HG02885 (cell line): ENCODE measurements at regions not wholly inside any gene's neighbourhood (a gene's known extent, or its start where the extent isn't known, plus 50 kb on each side); places are given as distances from the start of the nearest gene placed in this dataset.

Experiments used
- ATAC-seq: cut with Tn5 transposase; IDR thresholded peaks from one replicate; pipeline ENCODE4 v1.9.1; 2021; ENCODE audit warnings: mild to moderate bottlenecking; ENCODE audit not compliant: unreplicated experiment, poor library complexity

DNA sequence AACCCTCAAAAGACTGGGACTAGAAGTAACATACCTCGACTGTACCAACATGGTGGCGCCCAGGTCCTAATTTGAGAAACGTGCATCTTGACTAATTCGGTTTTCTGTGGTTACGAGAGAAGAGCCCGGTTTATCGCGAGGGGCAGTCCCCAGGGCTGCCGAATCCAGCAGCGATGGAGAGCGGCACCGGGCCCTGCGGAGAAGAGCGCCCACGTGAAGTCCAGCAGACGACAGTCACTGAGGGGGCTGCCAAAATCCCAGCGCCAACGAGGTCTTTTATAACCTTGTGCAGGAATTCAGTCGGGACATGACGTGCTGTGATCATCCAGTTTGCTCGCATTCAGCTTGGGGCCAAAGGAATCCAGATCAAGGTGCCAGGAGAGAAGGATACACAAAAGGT is 187.5 kb upstream of the SLITRK2 start:
- ATAC-seq, result no peak

DNA sequence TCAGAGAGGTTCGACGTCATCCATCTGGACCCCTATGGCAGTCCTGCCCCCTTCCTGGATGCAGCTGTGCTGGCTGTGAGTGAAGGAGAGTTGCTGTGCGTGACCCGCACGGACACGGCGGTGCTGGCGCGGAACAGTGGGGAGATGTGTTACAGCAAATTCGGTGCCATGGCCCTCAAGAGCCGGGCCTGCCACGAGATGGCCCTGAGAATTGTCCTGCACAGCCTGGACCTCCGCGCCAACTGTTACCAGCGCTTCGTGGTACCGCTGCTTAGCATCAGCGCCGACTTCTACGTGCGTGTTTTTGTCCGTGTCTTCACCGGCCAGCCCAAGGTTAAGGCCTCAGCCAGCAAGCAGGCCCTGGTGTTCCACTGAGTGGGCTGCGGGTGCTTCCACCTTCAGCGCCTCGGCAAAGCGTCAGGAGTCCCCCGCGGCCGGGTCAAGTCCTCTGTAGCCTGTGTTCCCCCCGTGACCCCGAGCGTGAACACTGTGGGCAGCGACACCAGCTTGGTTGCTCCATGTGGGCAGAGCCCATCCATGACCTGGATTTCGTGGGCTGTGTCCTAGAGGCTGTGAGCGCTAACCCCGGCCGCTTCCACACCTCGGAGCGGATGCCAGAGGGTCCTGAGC is 186.7 kb upstream of the SLITRK2 start:
- ATAC-seq, result no peak

DNA sequence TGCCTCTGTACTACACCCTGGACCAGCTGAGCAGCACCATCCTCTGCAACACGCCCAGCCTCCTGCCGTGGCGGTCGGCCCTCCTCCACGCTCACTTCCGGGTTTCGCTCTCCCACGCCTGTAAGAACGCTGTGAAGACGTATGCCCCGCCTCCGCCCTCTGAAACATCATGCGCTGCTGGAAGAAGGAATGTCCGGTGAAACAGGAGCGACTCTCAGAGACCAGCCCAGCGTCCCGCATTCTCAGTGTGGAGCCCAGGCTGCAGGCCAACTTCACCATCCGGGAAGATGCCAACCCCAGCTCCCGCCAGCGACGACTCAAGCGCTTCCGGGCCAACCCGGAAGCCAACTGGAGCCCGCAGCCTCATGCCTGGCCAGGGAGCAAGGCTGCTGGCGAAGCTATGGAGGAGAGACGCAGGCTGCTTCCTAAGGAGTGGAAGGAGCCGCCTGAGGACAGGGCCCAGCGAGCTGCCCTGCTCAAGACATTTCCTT is 186.1 kb upstream of the SLITRK2 start:
- no peak for ATAC-seq

DNA sequence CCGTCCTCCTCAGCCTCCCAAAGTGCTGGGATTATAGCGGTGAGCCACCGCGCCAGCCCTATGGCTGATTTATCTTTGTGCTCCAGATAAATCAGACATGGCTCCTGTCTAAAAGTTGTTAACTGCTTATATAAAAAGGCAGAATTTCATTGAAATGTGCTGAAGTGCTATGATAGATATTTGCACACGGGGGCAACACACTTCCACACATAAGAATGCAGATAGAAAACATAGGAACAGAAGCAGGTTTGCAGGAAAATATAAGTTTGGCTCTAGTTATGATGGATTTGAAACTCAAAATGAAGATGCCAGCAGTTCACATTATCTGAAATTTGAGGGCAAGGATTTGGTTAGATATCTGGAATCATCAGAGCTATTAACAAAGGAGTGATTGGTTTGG is 163.1 kb upstream of the SLITRK2 start:
- ATAC-seq, result no peak

DNA sequence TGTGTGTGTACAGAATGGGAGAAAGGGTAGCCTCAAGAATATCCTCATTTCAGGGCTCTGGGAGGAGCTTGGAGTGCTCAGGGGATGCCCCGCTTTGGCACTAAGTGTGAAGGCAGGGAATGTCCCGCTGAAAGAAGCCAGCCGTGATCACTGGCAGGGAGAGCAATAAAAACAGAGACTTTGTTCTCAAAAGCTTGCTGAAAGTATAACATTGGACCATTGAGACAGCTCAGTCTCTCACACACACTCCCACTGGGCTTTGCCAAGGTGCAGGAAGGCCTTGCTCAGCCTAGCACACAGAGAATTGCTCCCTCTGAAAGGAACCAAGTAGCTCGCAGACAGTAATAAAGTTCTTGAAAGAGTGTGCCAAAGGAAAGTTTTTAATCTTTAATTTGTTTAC is 143.8 kb upstream of the SLITRK2 start:
- no peak for ATAC-seq

DNA sequence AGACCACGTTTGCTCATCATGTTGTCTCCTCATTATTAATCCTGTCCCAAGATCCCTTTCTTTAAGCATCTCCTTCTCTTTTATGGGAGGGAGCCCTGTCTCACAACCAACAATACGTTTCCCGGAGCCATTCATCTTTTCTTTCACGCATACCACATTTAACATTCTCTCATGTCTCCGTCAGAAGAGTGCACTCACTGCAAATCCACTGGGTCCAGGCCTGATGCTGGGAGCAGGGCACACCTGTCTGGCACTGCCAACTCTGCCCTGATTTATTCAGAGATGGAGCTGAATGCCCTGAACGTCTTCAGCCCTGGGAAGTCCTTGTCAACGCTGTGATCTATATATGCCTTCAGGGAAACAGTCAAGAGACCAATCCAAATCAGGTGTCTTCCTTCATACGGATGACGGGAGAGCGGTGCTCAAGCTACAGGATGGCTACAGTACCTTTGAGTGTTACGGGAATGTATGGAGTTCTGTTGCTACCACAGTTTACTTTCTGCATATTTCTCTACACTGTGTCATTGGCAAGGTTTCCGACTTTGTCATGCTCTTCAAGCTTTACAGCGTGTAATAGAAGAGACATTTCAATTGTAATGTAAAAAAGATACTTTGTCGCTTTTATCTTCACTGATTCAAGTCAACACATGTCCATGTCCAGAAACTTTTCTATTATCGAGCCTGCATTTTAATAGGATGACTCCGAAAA is 140.4 kb upstream of the SLITRK2 start:
- no peak for ATAC-seq

DNA sequence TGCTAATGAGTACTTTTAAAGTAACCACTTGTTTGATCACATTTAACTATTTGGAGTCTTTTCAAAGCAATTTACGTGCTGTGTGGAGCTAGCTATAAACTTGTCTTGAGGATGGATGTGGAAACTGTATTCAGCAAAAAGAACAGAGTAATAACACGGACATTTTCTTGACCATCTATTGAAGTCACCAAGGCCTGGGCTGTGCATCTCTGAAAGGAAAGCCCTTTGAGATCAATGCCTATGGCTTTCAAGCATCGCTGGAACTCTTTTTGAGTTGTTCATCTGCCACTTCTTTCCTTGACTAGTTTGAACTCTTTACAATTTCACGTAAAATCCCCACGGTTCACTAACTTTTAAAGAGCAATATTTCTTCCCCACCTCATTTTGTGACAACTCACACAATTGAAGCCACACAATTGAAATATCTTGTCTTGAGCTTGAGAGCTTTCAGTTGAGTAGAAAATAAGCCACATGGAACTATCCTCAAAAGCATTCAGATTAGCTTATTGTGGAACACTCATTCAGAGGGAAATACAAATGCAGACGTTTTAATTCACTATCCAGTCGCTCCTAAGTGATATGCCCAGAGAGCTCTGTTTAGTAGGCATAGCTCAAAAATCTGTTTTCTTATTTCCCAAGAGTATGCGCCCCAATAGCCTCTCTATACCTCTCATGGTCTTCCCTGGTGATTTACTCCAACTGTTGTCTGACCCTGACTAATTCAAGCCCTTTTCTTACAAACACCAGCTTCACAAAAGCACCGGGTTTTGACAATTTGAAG is 134.9 kb upstream of the SLITRK2 start:
- no peak for ATAC-seq

DNA sequence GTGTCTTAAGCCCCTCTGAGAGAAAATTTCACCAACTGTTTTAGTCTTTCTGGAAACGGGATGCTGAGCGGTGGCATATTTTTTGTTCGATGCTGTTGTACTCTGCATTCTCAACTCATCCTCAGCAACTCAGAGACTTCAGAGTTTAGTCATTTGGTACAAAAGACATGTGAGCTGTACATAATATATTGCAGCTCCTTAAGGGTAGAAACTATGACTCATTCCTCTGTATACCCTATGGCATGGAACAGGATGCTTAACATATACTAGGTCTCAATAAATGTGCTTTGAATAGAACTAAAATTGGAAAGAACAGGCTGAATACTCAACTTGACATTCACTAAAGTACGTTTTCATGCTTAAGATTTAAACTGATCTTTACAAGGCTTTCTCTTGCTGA is 130.5 kb upstream of the SLITRK2 start:
- no peak for ATAC-seq

DNA sequence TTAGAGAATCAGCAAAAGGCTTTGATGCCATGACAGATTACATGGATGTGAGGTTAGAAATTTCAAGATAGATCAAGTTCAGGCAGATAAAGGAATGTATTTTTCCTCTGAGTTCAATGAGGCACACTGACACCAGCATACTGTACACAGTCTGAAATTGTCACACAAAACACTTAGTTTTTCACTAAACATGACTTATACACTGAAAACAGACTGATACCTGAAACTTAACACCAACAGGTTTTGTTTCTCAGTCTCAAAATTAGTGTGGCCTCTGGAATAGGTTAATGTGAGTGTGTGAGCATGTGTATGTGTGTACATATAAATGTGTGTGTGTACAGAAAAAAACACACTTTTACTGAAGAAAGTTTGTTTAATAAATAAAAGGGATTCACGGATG is 129.9 kb upstream of the SLITRK2 start:
- ATAC-seq, result no peak

DNA sequence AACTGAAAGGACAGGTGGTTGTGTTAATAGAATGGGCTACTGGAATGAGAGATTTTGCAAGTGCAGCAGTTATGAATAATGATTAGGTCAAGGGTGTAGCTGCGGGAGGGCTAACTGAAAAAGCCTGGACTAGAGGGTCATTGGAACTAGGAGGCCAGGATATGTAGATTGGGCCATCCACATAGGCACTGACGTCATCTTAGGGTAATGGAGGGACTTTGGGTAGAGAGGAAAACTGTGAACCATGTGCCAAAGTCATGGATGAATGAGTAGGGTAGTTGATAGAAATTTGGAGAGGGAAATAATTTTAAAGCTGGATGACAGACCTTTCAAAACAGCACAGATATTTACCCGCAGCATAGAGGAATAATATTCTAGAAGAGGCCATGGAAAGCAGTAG is 123.6 kb upstream of the SLITRK2 start:
- no peak for ATAC-seq

DNA sequence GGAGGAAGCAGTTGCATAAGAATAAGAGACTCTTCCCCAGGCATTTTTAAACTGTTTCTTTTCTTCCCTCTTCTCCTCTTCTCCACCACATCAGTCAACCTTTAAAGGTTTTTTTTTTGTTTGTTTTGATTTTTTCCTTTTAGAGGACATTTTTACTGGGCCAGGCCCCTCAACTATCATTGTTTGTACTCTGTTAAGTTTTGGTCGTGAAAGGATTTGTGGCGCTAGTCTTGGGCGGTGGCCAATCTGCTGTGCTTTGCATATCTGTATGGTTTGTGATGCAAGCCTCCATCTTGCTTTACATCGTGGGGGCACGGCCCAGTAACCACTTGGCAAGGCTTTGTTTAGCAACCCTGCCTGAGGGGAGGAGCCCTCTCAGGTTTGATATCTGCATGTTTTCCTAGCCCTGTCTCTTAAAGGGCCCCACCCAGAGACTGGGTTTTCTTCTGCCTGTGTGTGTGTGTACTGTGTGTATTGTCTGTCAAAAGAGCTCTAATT is 101.9 kb upstream of the SLITRK2 start:
- no peak for ATAC-seq

DNA sequence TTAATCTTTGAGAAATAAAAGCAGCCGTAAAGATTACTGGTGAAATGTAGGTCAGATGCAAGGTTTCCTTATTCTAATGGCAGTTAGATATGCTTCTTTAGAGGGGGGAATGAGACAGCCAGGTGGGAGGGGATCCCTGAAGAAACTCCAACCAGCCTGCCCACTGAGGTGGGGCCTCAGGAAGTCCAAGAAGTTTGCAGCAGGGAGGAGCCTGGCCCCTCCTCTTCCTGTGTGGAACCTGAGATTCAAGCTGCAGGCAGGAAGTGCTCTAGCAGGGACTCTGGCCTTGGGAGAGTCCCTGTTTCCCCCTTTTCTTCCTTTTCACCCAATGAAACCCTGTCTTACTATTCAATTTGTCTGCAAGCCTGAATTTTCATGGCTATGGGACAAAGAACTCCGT is 101.4 kb upstream of the SLITRK2 start:
- no peak for ATAC-seq

DNA sequence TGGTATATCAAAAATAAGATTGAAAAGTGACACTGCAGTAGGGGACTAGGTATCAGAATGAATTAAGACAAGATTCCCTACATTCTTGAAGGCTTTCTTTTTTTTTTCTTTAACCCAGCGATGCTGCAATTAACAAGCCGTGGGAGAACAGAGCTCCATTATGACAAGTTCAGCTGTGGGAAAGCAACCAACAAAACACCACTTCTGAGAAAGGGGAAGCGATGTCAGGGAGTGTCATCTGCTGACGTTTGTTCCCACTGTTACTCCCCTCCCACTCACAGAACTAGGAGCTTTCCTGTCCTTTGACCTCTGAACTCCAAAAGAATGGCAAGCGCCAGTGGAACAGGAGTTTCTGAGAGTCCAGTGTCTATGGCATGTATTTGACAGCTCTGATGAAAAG is 90.2 kb upstream of the SLITRK2 start:
- ATAC-seq, result no peak

DNA sequence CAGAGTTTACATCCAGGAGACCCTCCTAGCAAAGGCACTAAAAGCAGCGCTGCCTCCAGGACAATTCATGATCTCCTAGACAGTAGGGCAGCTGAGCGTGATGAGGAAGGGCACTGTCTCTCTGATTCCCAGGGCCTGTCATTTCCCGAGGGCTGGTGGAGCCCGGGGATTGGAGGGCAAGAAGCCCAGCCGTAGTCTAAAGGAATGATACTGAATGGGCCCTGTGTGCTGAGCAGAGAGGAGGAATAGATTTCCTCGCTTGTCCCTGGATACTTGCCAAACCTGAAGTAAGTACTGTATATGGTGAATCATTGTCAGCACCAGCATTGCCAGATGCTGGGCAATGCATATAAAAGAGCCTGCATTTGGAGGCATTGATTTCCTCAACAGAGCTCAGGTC is 88.0 kb upstream of the SLITRK2 start:
- ATAC-seq, result no peak

DNA sequence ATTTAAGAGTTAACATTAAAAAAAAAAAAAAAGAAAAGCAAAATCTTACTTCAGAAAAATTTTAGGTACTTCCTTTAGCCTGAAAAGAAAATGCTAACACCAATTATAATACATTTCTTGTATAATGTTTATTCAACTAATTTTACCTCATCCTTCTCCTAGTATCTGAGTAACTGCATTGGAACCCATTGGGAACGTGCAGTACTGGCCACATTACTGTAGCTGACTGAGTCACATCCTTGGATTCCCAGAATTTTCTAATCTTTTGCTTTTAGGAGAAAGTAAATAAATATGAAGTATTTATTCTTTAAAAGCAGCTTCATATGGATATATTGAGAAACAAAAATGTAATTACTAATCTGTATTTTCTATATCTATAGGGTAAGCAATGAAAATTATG is 82.6 kb upstream of the SLITRK2 start:
- no peak for ATAC-seq

DNA sequence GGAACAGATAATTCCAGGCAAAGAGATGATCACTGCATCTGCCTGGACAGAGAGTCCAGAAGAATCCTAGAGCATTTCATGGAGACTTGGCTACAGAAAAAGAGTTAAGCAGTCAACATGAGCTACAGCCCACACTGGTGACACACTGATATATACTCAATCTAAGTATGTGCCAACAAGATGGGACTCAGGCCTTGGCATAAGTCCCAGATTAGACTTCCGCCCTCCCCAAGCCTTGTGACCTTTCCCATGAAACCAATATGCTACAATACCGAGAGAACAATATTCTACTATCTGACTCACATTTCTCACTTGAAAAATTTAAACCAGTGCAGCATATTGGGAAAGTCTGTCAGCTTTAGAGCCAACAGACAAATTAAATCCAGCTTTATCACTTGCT is 65.7 kb upstream of the SLITRK2 start:
- no peak for ATAC-seq
